OCI-LY7 (cell line): ENCODE measurements at regions not wholly inside any gene's neighbourhood (a gene's known extent, or its start where the extent isn't known, plus 50 kb on each side); places are given as distances from the start of the nearest gene placed in this dataset.

Experiments used
- BruUV-seq: library from RNA; stranded (reverse); fragments of 400-500 nt; replicated peaks from 2 replicates; lab custom pipeline; 2021; lab: Mats Ljungman, UMichigan
- CTCF ChIA-PET: fragments of 300-600 bp; sonication (Branson Sonifier 250); formaldehyde crosslinking; loops from one replicate; lab custom pipeline; 2022; ENCODE audit warnings: antibody characterized with exemption; ENCODE audit not compliant: unreplicated experiment; lab: Charles Lee
- POLR2A ChIA-PET: fragments of 300-600 bp; sonication (Branson Sonifier 250); formaldehyde crosslinking; loops from one replicate; lab custom pipeline; 2022; ENCODE audit warnings: antibody characterized with exemption; lab: Charles Lee
- DNase-seq: peaks from one replicate; pipeline ENCODE4 v3.0.0-alpha.2; 2015; ENCODE audit warnings: low spot score
- H2AFZ ChIP-seq: fragments of 200-600 bp; sonication (generic), shearing (Covaris generic); 2 replicates; pipeline ENCODE4 v1.6.1; 2014; ENCODE audit warnings: mild to moderate bottlenecking, antibody characterized with exemption, low read length, moderate library complexity
- H3K27ac ChIP-seq: fragments of 200-600 bp; sonication (generic); 2 replicates; pipeline ENCODE4 v1.5.1; 2014; ENCODE audit warnings: mixed run types, low read depth, mild to moderate bottlenecking, moderate library complexity, low read length, inconsistent platforms; ENCODE audit not compliant: poor library complexity, severe bottlenecking
- H3K36me3 ChIP-seq: fragments of 200-600 bp; sonication (generic); 2 replicates; pipeline ENCODE4 v1.6.1; 2014; ENCODE audit warnings: mild to moderate bottlenecking, antibody characterized with exemption, low read length, moderate library complexity, mixed read lengths; ENCODE audit not compliant: insufficient read depth
- H3K4me1 ChIP-seq: fragments of 200-600 bp; sonication (generic); 2 replicates; pipeline ENCODE4 v1.5.1; 2014; ENCODE audit warnings: mild to moderate bottlenecking, low read length; ENCODE audit not compliant: insufficient read depth, poor library complexity, severe bottlenecking
- H3K4me2 ChIP-seq: fragments of 200-600 bp; sonication (generic); 2 replicates; pipeline ENCODE4 v1.6.1; 2014; ENCODE audit warnings: mild to moderate bottlenecking, low read length
- H3K4me3 ChIP-seq: fragments of 200-600 bp; sonication (generic); 2 replicates; pipeline ENCODE4 v1.5.1; 2014; ENCODE audit warnings: mild to moderate bottlenecking, low read depth, low read length; ENCODE audit not compliant: poor library complexity, severe bottlenecking
- H3K79me2 ChIP-seq: fragments of 200-600 bp; sonication (generic); 2 replicates; pipeline ENCODE4 v1.6.1; 2016; ENCODE audit warnings: low read depth, mild to moderate bottlenecking, low read length, moderate library complexity, mixed read lengths; ENCODE audit not compliant: insufficient read depth
- H3K9me2 ChIP-seq: fragments of 200-600 bp; sonication (generic); 2 replicates; pipeline ENCODE4 v1.6.1; 2016; ENCODE audit warnings: mild to moderate bottlenecking, low read length, mixed read lengths; ENCODE audit not compliant: insufficient read depth
- H3K9me3 ChIP-seq: fragments of 200-600 bp; sonication (generic); 2 replicates; pipeline ENCODE4 v1.6.1; 2014; ENCODE audit warnings: mild to moderate bottlenecking, mixed run types, low read length, mixed read lengths
- H4K20me1 ChIP-seq: fragments of 200-600 bp; sonication (generic); 2 replicates; pipeline ENCODE4 v1.6.1; 2014; ENCODE audit warnings: mild to moderate bottlenecking, antibody characterized with exemption, low read length, moderate library complexity, mixed read lengths; ENCODE audit not compliant: insufficient read depth
- CTCF ChIP-seq: fragments of 200-600 bp; sonication (generic); conservative IDR thresholded peaks from 2 replicates; pipeline ENCODE4 v1.5.1; 2014; ENCODE audit warnings: mild to moderate bottlenecking, antibody characterized with exemption, low read length, moderate library complexity, mixed read lengths
- EZH2phosphoT487 ChIP-seq: fragments of 200-600 bp; sonication (generic); IDR thresholded peaks from 2 replicates; pipeline ENCODE4 v1.6.1; 2018; ENCODE audit warnings: low read depth, borderline replicate concordance, mild to moderate bottlenecking, mixed run types, antibody characterized with exemption, low read length, moderate library complexity, mixed read lengths
- intact Hi-C: fragments of 100-400 bp; cut with micrococcal nuclease; formaldehyde crosslinking; loops from one replicate; pipeline ENCODE4 v1.10.0; 2022; ENCODE audit not compliant: unreplicated experiment

GRCh38 chr6:10276660-10277287 lies 138.1 kb downstream of the TFAP2A start:
- no peak for TF ChIP-seq EZH2phosphoT487
- no peak for TF ChIP-seq CTCF
- Histone ChIP-seq H3K4me1 (no peaks in the 10 kb centered on the region), H3K9me2 (no peaks in the 10 kb centered on the region; the same call in 1 of the 2 replicates), H3K4me2 (no peak overlapping the region), H4K20me1 (no peaks in the 10 kb centered on the region), H3K27ac (no peak overlapping the region), H3K4me3 (no peak overlapping the region), H3K9me3 (no peaks in the 10 kb centered on the region), H3K36me3 (no peaks in the 10 kb centered on the region), H3K79me2 (no peaks in the 10 kb centered on the region), H2AFZ (no peak overlapping the region)
- ChIA-PET CTCF (no interaction called here), POLR2A (interaction anchor here (0.6 to 0.7 kb wide), 2 partner anchors 268 to 1289 kb away, joined by 3 to 4 read pairs; no protein-coding TSS in a partner anchor)
- no TSS peak for BruUV-seq
- intact Hi-C loops, result no loop called here
- DNase-seq, result no peak

- BruUV-seq, result no TSS peak
- Histone ChIP-seq H3K9me3 (no peaks in the 10 kb centered on the region), H3K27ac (no peak overlapping the region), H3K4me3 (no peak overlapping the region), H3K4me1 (no peaks in the 10 kb centered on the region), H3K4me2 (no peak overlapping the region), H3K9me2 (no peaks in the 10 kb centered on the region; the same call in 1 of the 2 replicates), H3K36me3 (no peaks in the 10 kb centered on the region), H3K79me2 (no peaks in the 10 kb centered on the region), H4K20me1 (no peaks in the 10 kb centered on the region), H2AFZ (no peak overlapping the region)
- ChIA-PET POLR2A (no interaction called here), CTCF (no interaction called here)
- intact Hi-C loops, result no loop called here
- no peak for TF ChIP-seq EZH2phosphoT487
- TF ChIP-seq CTCF, result no peak
- DNase-seq, result no peak
Observed at GRCh38 chr6:10276106-10276505, 138.8 kb downstream of the TFAP2A start.

GRCh38 chr6:10272591-10272990 lies 142.3 kb downstream of the TFAP2A start:
- Histone ChIP-seq H3K79me2 (no peaks in the 10 kb centered on the region), H3K4me2 (no peak overlapping the region), H3K27ac (no peak overlapping the region), H3K9me2 (no peaks in the 10 kb centered on the region; the same call in 1 of the 2 replicates), H4K20me1 (no peaks in the 10 kb centered on the region), H3K4me3 (no peak overlapping the region), H2AFZ (no peak overlapping the region), H3K4me1 (no peaks in the 10 kb centered on the region), H3K9me3 (no peaks in the 10 kb centered on the region), H3K36me3 (no peaks in the 10 kb centered on the region)
- intact Hi-C loops, result no loop called here
- no peak for DNase-seq
- TF ChIP-seq EZH2phosphoT487, result no peak
- no peak for TF ChIP-seq CTCF
- ChIA-PET CTCF (no interaction called here), POLR2A (no interaction called here)
- BruUV-seq, result no TSS peak
